ENCODE measurements at regions not wholly inside any gene's neighbourhood (a gene's known extent, or its start where the extent isn't known, plus 50 kb on each side); places are given as distances from the start of the nearest gene placed in this dataset.

GRCh38 chr14:25765909-25766308 is 716.0 kb upstream of the STXBP6 start:
- TF ChIP-seq CTCF (conservative IDR thresholded peaks at IDR 0.05; ENCODE audit: low read depth, low read length) (no peak), EZH2 (IDR thresholded peaks at IDR 0.05; ENCODE audit: low read length, unreplicated experiment) (no peak)
